A673 (cell line): ENCODE measurements at regions not wholly inside any gene's neighbourhood (a gene's known extent, or its start where the extent isn't known, plus 50 kb on each side); places are given as distances from the start of the nearest gene placed in this dataset.

Experiments used
- BruUV-seq: library from RNA; stranded (reverse); fragments of 400-500 nt; replicated peaks from 2 replicates; lab custom pipeline; 2021; lab: Mats Ljungman, UMichigan
- CTCF ChIA-PET: fragments of 300-600 bp; sonication (Branson Sonifier 250); formaldehyde crosslinking; loops from one replicate; lab custom pipeline; 2022; ENCODE audit warnings: antibody characterized with exemption; lab: Charles Lee
- POLR2A ChIA-PET: fragments of 300-600 bp; sonication (Branson Sonifier 250); formaldehyde crosslinking; loops from one replicate; lab custom pipeline; 2022; ENCODE audit warnings: antibody characterized with exemption; ENCODE audit not compliant: low non-redundant PET; lab: Charles Lee
- DNase-seq: peaks from one replicate; pipeline ENCODE4 v3.0.0-alpha.2; 2015; ENCODE audit warnings: low spot score
- H3K27ac ChIP-seq: fragments of 200-600 bp; sonication (generic); 2 replicates; pipeline ENCODE4 v1.5.1; 2016; ENCODE audit warnings: mixed run types, low read depth, mild to moderate bottlenecking, mixed read lengths, antibody characterized with exemption, low read length; ENCODE audit not compliant: poor library complexity, severe bottlenecking
- H3K27me3 ChIP-seq: fragments of 200-600 bp; sonication (generic); replicated peaks from 2 replicates; pipeline ENCODE4 v1.6.1; 2017; ENCODE audit warnings: mixed run types, low read depth, mild to moderate bottlenecking, mixed read lengths, antibody characterized with exemption, low read length; ENCODE audit not compliant: insufficient read depth, poor library complexity
- H3K36me3 ChIP-seq: fragments of 200-600 bp; sonication (generic); 2 replicates; pipeline ENCODE4 v1.6.1; 2016; ENCODE audit warnings: mixed run types, mild to moderate bottlenecking, mixed read lengths, antibody characterized with exemption, low read length; ENCODE audit not compliant: insufficient read depth, poor library complexity, severe bottlenecking
- H3K4me1 ChIP-seq: fragments of 200-600 bp; sonication (generic); 2 replicates; pipeline ENCODE4 v1.6.1; 2017; ENCODE audit warnings: mixed run types, mild to moderate bottlenecking, mixed read lengths, antibody characterized with exemption, low read length; ENCODE audit not compliant: insufficient read depth, poor library complexity, severe bottlenecking
- H3K4me3 ChIP-seq: fragments of 200-600 bp; sonication (generic); 2 replicates; pipeline ENCODE4 v1.5.1; 2016; ENCODE audit warnings: low read depth, mixed run types, mild to moderate bottlenecking, mixed read lengths, low read length; ENCODE audit not compliant: poor library complexity, severe bottlenecking
- H3K9me3 ChIP-seq: fragments of 200-600 bp; sonication (generic); 2 replicates; pipeline ENCODE4 v1.6.1; 2016; ENCODE audit warnings: mixed run types, low read depth, mild to moderate bottlenecking, mixed read lengths, antibody characterized with exemption, low read length; ENCODE audit not compliant: poor library complexity, severe bottlenecking
- EZH2 ChIP-seq: fragments of 200-600 bp; sonication (generic); IDR thresholded peaks from 2 replicates; pipeline ENCODE4 v1.6.1; 2017; ENCODE audit warnings: borderline replicate concordance, low read depth, mild to moderate bottlenecking, mixed read lengths, antibody characterized with exemption, low read length; ENCODE audit not compliant: poor library complexity, severe bottlenecking
- intact Hi-C: fragments of 100-400 bp; cut with micrococcal nuclease; formaldehyde crosslinking; loops from one replicate; pipeline ENCODE4 v1.10.0; 2022; ENCODE audit not compliant: unreplicated experiment
- TF ChIP-seq, protein P1 (sequence below): fragments of 300-800, 200-600 bp; sonication (generic); conservative IDR thresholded peaks from 2 replicates; pipeline ENCODE4 v1.5.1; 2017; ENCODE audit warnings: low read depth, mild to moderate bottlenecking, antibody characterized with exemption, low read length, moderate library complexity, mixed read lengths

DNA sequence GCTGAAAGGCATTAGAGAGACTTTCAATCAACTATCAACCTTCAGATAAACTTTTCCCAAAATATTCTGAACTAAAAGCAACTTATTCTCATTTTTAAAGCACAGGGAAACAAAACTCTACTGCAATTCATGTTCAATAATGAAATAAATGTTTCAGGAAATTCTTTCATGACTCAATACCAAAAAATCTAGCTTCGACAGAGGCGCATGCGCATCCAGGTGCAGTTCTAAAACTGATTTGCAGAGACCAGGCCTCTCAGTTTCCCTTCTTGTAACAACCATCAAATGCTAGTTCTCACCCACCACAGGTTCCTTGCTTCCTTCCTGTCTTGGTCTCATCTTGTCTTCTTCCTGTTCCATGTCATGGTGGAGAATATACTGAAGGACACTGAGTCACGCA, 55.3 kb upstream of the NRBF2 start:
- H3K4me1 ChIP-seq: no peaks in the 10 kb centered on the region
- no peaks in the 10 kb centered on the region for H3K36me3 ChIP-seq
- no peak for DNase-seq
- H3K4me3 ChIP-seq: no peak overlapping the region
- TF ChIP-seq, protein P1, sequence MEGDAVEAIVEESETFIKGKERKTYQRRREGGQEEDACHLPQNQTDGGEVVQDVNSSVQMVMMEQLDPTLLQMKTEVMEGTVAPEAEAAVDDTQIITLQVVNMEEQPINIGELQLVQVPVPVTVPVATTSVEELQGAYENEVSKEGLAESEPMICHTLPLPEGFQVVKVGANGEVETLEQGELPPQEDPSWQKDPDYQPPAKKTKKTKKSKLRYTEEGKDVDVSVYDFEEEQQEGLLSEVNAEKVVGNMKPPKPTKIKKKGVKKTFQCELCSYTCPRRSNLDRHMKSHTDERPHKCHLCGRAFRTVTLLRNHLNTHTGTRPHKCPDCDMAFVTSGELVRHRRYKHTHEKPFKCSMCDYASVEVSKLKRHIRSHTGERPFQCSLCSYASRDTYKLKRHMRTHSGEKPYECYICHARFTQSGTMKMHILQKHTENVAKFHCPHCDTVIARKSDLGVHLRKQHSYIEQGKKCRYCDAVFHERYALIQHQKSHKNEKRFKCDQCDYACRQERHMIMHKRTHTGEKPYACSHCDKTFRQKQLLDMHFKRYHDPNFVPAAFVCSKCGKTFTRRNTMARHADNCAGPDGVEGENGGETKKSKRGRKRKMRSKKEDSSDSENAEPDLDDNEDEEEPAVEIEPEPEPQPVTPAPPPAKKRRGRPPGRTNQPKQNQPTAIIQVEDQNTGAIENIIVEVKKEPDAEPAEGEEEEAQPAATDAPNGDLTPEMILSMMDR: no peak
- TF ChIP-seq EZH2: no peak
- no peaks in the 10 kb centered on the region for H3K27me3 ChIP-seq
- no peak overlapping the region for H3K27ac ChIP-seq
- ChIA-PET POLR2A (no interaction called here), CTCF (no interaction called here)
- intact Hi-C loops: no loop called here
- no peaks in the 10 kb centered on the region for H3K9me3 ChIP-seq
- BruUV-seq: no TSS peak

- no peak overlapping the region for H3K4me3 ChIP-seq
- TF ChIP-seq, protein P1: no peak
- TF ChIP-seq EZH2: no peak
- ChIA-PET POLR2A (no interaction called here), CTCF (no interaction called here)
- no TSS peak for BruUV-seq
- H3K4me1 ChIP-seq: peaks cover 5% of the 10 kb centered on the region
- H3K9me3 ChIP-seq: no peaks in the 10 kb centered on the region
- intact Hi-C loops: no loop called here
- no peaks in the 10 kb centered on the region for H3K36me3 ChIP-seq
- DNase-seq: no peak
- no peaks in the 10 kb centered on the region for H3K27me3 ChIP-seq
- H3K27ac ChIP-seq: no peak overlapping the region
Measured at GRCh38 chr10:63072951-63073350, 60.2 kb upstream of the NRBF2 start.

DNA sequence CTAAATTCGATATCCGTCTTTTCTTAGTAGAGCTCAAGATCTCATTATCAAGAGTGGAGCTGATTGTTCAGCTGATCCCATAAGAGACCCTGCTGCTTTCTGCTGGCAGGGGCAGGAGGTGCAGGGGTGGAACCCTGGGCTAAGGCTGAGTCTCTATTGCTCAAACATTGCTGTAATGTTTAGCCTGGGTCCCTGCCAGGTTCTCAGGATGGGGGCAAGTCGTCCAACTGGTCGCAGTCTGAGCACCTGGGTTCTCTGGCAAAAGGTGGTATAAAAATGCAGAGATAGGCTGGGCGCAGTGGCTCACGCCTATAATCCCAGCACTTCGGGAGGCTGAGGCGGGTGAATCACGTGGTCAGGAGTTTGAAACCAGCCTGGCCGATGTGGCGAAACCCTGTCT, 62.0 kb upstream of the NRBF2 start:
- CTCF ChIA-PET: no interaction called here
- TF ChIP-seq EZH2: no peak
- TF ChIP-seq, protein P1: no peak
- DNase-seq: no peak
- intact Hi-C loops: no loop called here
- POLR2A ChIA-PET: no interaction called here
- no peaks in the 10 kb centered on the region for H3K36me3 ChIP-seq
- H3K4me3 ChIP-seq: no peak overlapping the region
- no peak overlapping the region for H3K27ac ChIP-seq
- peaks cover 8% of the 10 kb centered on the region for H3K4me1 ChIP-seq
- no TSS peak for BruUV-seq
- H3K9me3 ChIP-seq: no peaks in the 10 kb centered on the region
- H3K27me3 ChIP-seq: no peaks in the 10 kb centered on the region
